GM19438 (cell line): ENCODE measurements at regions not wholly inside any gene's neighbourhood (a gene's known extent, or its start where the extent isn't known, plus 50 kb on each side); places are given as distances from the start of the nearest gene placed in this dataset.

ENCODE experiments used
- ATAC-seq: cut with Tn5 transposase; IDR thresholded peaks from one replicate; pipeline ENCODE4 v1.9.1; 2021; ENCODE audit warnings: low read depth; ENCODE audit not compliant: unreplicated experiment

GRCh38 chr7:49243521-49243920, 319.2 kb downstream of the CDC14C start:
- ATAC-seq, result no peak

GRCh38 chr7:49244543-49244942, 320.2 kb downstream of the CDC14C start:
- ATAC-seq, result no peak

GRCh38 chr7:49245062-49245461, 320.7 kb downstream of the CDC14C start:
- no peak for ATAC-seq

GRCh38 chr7:49247759-49248158, 323.4 kb downstream of the CDC14C start:
- ATAC-seq, result no peak

- no peak for ATAC-seq
Observed at GRCh38 chr7:49255054-49255453, 330.7 kb downstream of the CDC14C start.

GRCh38 chr7:49260538-49260937, 336.2 kb downstream of the CDC14C start:
- ATAC-seq, result no peak

- ATAC-seq, result no peak
Observed at GRCh38 chr7:49261928-49262327, 337.6 kb downstream of the CDC14C start.

GRCh38 chr7:49264530-49264929, 340.2 kb downstream of the CDC14C start:
- ATAC-seq, result no peak

GRCh38 chr7:49273897-49274296, 349.6 kb downstream of the CDC14C start:
- no peak for ATAC-seq

- ATAC-seq, result no peak
Observed at GRCh38 chr7:49279891-49280290, 355.5 kb downstream of the CDC14C start.

- ATAC-seq, result no peak
Observed at GRCh38 chr7:49287653-49288052, 363.3 kb downstream of the CDC14C start.

- ATAC-seq, result no peak
Observed at GRCh38 chr7:49294611-49295010, 370.3 kb downstream of the CDC14C start.

- ATAC-seq, result no peak
Observed at GRCh38 chr7:49295146-49295545, 370.8 kb downstream of the CDC14C start.

- no peak for ATAC-seq
Observed at GRCh38 chr7:49297958-49298357, 373.6 kb downstream of the CDC14C start.

- no peak for ATAC-seq
Observed at GRCh38 chr7:49308787-49309186, 384.4 kb downstream of the CDC14C start.

GRCh38 chr7:49320083-49320482, 395.7 kb downstream of the CDC14C start:
- ATAC-seq, result no peak

GRCh38 chr7:49321843-49322242, 397.5 kb downstream of the CDC14C start:
- ATAC-seq, result no peak

- ATAC-seq, result no peak
Observed at GRCh38 chr7:49322476-49322875, 398.1 kb downstream of the CDC14C start.

GRCh38 chr7:49324040-49324439, 399.7 kb downstream of the CDC14C start:
- ATAC-seq, result no peak

- ATAC-seq, result no peak
Observed at GRCh38 chr7:49324707-49325106, 400.4 kb downstream of the CDC14C start.

GRCh38 chr7:49325571-49325970, 401.2 kb downstream of the CDC14C start:
- ATAC-seq, result no peak

GRCh38 chr7:49327155-49327554, 402.8 kb downstream of the CDC14C start:
- no peak for ATAC-seq

GRCh38 chr7:49333180-49333881, 409.0 kb downstream of the CDC14C start:
- ATAC-seq, result no peak
